Activated CD4-positive, CD25-positive, alpha-beta regulatory T cell treated with anti-CD3 and anti-CD28 coated beads, Interleukin-2, amount 50 U/mL, for 72 hours (primary cell): ENCODE measurements at regions not wholly inside any gene's neighbourhood (a gene's known extent, or its start where the extent isn't known, plus 50 kb on each side); places are given as distances from the start of the nearest gene placed in this dataset.

Experiments
- DNase-seq: peaks from one replicate; pipeline ENCODE4 v3.0.0; 2021

GRCh38 chr12:45590646-45591045, 138.9 kb upstream of the ARID2 start:
- no peak for DNase-seq

GRCh38 chr12:45591635-45592034, 137.9 kb upstream of the ARID2 start:
- DNase-seq: no peak

- DNase-seq: no peak
These were observed 133.1 kb upstream of the ARID2 start for GRCh38 chr12:45596366-45596765.

- DNase-seq: no peak
These were observed 131.2 kb upstream of the ARID2 start for GRCh38 chr12:45598336-45598735.

- no peak for DNase-seq
These were observed 130.7 kb upstream of the ARID2 start for GRCh38 chr12:45598761-45599160.

- DNase-seq: no peak
These were observed 130.3 kb upstream of the ARID2 start for GRCh38 chr12:45599196-45599595.

GRCh38 chr12:45601390-45601789, 128.1 kb upstream of the ARID2 start:
- DNase-seq: no peak

- DNase-seq: no peak
These were observed 127.6 kb upstream of the ARID2 start for GRCh38 chr12:45601888-45602287.

GRCh38 chr12:45605624-45606023, 123.9 kb upstream of the ARID2 start:
- no peak for DNase-seq

- no peak for DNase-seq
These were observed 118.4 kb upstream of the ARID2 start for GRCh38 chr12:45611061-45611460.

- no peak for DNase-seq
These were observed 118.0 kb upstream of the ARID2 start for GRCh38 chr12:45611495-45611894.

GRCh38 chr12:45612044-45612794, 117.3 kb upstream of the ARID2 start:
- DNase-seq: no peak

GRCh38 chr12:45613296-45613695, 116.2 kb upstream of the ARID2 start:
- DNase-seq: no peak

GRCh38 chr12:45613855-45614254, 115.7 kb upstream of the ARID2 start:
- no peak for DNase-seq

GRCh38 chr12:45615268-45615667, 114.2 kb upstream of the ARID2 start:
- no peak for DNase-seq

GRCh38 chr12:45619736-45620135, 109.8 kb upstream of the ARID2 start:
- DNase-seq: no peak

GRCh38 chr12:45621703-45622102, 107.8 kb upstream of the ARID2 start:
- DNase-seq: no peak

GRCh38 chr12:45622210-45622937, 107.1 kb upstream of the ARID2 start:
- DNase-seq: no peak

- no peak for DNase-seq
These were observed 106.3 kb upstream of the ARID2 start for GRCh38 chr12:45623221-45623620.

GRCh38 chr12:45623940-45624339, 105.6 kb upstream of the ARID2 start:
- DNase-seq: no peak

GRCh38 chr12:45626965-45627364, 102.5 kb upstream of the ARID2 start:
- no peak for DNase-seq

- no peak for DNase-seq
These were observed 102.0 kb upstream of the ARID2 start for GRCh38 chr12:45627407-45628069.

- DNase-seq: no peak
These were observed 100.2 kb upstream of the ARID2 start for GRCh38 chr12:45629292-45629691.

GRCh38 chr12:45633733-45634132, 95.8 kb upstream of the ARID2 start:
- no peak for DNase-seq
